ENCODE measurements at regions not wholly inside any gene's neighbourhood (a gene's known extent, or its start where the extent isn't known, plus 50 kb on each side); places are given as distances from the start of the nearest gene placed in this dataset.
"Not testable (repeated sequence)": the region's sequence is repeated elsewhere in the genome, so short reads cannot be mapped to it uniquely, and the experiment has no call there.

DNA sequence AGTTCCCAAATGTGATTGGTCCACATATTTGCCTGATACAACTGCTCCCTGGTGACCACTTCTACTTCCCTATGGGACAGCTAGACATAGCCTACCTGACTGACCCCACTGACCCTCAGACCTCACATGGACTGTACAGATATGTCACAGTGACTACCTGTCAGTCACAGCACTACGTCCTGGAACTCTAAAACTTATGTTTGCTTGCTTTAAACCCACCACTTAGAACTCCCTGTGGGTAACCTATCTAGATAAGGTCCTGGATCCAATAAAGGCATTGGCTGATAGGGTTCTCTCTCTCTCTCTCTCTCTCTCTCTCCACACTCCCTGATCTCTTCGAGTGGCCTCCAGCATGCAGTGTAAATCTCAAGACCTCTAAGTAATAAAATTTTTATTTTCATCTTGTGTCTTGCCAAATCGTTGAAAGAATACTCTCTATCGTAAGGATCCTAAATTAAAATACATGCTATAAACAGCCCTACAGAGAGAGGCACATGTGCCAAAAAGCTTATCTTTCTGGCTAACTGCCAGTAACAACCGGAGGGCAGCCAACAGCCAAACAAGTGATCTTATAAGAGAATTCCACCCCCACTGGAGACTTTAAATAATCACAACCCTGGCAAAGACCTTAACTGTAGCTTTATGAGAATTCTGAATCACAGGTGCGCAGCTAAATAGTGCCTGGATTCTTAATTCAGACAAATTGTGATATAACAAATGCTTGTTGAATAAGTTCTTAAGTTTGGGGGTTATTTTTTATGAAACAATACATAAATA, 162.6 kb upstream of the LRRTM4 start:
- not testable (repeated sequence) for TF ChIP-seq POLR2A (IDR thresholded peaks at IDR 0.05; ENCODE audit: low read length); GATA1 (IDR thresholded peaks at IDR 0.05; ENCODE audit: low read depth, low read length)
